ENCODE measurements at regions not wholly inside any gene's neighbourhood (a gene's known extent, or its start where the extent isn't known, plus 50 kb on each side); places are given as distances from the start of the nearest gene placed in this dataset.
"Not testable (repeated sequence)": the region's sequence is repeated elsewhere in the genome, so short reads cannot be mapped to it uniquely, and the experiment has no call there.

DNA sequence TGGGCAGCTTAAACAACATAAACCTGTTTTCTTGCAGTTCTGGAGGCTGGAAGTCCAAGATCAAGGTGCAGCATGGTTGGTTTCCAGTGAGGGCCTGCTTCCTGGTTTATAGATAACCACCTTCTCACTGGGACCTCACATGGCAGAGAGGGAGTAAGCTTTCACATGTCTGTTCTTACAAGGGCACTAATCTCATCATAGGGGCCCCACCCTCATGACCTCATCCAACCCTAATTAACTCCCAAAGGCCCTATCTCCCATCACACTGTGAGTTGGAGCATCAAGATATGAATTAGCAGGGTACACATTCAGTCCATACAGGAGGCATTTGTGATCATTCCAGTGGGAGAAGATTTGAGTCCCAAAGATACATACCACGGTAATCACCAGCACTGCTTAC is 50.5 kb upstream of the GRIN2A start:
- no peak for FAIRE-seq
- DNase-seq (ENCODE audit: low spot score), result no peak

- FAIRE-seq, result no peak
Observed at GRCh38 chr16:10239640-10240039, 57.4 kb upstream of the GRIN2A start.

DNA sequence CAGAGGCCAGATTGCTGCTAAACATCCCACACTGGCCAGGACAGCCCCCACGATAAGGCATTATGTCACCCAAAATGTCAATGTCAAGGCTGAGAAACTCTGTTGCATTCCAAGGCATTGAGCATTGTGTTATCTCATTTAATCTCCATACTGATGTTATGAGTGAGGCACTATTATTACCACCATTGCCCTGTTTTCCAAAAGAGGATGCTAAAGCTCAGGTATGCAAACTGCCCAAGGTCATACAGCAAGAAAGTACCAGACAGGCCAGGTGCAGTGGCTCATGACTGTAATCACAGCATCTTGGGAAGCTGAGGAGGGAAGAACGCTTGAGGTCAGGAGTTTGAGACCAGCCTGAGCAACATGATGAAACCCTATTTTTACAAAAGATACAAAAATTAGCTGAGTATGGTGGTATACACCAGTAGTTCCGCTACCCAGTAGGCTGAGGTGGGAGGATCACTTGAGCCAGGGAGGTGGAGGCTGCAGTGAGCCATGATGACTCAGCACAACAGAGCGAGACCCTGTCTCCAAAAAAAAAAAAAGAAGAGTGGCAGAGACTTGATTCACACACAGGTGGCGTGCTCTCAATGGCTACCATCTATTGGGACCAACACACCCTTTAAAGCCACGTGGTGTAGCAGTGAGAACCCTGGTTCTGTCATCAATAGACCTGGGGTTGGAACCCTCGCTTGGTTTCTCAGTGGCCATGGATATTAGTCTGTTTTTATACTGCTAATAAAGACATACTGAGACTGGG is 58.8 kb upstream of the GRIN2A start:
- DNase-seq (ENCODE audit: low spot score) (no peak), FAIRE-seq (no peak)

More at GRCh38 chr16:10239640-10240039, 57.4 kb upstream of the GRIN2A start:
- no peak for DNase-seq (ENCODE audit: low spot score)

DNA sequence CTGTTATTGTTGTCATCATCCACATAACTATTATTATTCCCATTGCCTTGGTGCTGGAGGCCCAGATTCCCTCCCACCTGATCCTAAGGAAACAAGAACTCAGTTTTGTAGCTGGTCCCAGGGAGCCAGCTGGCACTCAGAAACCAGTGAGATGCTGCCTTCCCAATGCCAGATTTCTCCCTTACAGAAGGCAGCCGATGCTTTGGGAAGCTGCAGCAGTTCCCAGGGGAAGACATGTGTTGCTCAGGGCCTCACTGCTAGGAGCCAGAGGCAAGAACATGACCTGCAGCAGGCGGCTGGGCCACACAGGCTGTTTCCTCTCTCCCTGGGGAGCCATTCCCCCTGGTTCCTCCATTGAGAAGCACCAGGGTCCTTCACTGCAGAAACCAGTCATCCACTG is 59.9 kb upstream of the GRIN2A start:
- DNase-seq (ENCODE audit: low spot score) (no peak), FAIRE-seq (no peak)

- FAIRE-seq (no peak), DNase-seq (ENCODE audit: low spot score) (no peak)
Observed at GRCh38 chr16:10242916-10243315, 60.7 kb upstream of the GRIN2A start.

DNA sequence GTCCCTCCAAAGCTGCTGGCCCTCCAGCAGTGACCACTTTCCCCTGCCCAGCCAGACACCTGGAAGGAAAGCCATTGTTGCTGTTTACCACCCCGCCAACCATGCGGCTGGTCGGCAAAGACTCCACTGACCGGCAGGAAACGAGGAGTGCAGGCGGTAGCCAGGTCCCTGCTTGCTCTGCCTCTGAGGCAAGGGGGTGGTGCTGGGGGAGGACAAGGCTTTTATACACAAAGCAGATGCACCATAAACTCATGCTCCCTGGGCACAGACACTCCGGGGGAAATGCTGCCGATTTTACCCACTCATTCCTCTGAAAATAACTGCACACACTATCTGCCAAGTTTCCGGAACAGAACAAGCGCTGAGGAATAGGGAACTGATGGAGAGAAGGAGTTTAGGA is 62.8 kb upstream of the GRIN2A start:
- no peak for FAIRE-seq
- DNase-seq (ENCODE audit: low spot score), result no peak

DNA sequence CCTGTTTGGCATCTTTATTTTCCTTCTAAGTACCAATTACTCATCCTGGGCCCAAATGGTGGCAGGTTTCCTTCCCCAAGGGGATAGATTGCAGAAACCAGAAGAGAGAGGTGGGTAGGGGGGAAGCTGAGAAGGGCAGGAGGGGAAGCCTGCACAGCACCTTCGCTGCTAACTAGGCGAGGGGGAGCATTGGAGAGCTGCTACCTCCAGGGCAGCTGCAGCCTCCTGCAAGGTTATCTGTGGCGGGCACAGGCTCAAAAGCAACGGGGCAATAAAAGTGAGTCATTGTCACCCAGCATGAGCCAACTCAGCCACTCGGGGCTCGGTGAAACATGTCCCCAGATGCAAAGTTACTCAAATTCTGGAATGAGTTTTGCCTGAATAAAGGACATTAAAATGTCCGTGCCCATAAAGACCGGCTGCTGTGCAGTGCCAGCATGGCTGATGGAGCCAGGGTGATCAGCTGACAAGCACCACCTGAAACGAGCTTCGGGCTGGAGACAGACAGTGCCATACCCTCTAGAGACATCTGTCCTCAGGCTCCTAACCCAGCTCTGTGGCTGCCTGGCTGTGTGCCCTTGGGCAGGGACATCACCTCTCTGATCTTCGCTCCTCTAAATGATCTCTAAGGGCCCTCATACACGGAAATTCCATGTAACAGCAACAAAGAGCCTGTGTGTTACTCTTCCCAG is 68.1 kb upstream of the GRIN2A start:
- DNase-seq (ENCODE audit: low spot score) (no peak), FAIRE-seq (no peak)

DNA sequence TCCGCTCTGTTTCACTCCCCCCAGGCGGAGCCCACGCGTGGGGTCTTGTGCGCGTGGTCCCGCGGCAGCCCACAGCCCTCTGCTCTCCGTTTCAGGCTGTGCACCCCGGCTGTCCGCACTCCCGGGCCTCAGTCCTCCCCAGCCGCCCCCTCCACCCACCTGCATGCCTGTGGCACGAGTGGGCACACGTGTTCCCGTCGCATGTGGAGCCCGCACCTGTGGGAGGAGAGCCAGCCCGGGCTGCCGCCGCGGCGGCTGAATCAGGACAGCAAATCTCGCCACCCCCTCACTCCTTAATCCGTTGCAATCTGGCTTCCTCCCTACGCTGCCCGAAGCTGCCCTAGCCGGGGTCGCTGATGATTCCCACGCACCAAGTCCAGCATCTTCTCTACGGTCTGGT is 69.9 kb upstream of the GRIN2A start:
- no peak for DNase-seq (ENCODE audit: low spot score)
- FAIRE-seq, result no peak

DNA sequence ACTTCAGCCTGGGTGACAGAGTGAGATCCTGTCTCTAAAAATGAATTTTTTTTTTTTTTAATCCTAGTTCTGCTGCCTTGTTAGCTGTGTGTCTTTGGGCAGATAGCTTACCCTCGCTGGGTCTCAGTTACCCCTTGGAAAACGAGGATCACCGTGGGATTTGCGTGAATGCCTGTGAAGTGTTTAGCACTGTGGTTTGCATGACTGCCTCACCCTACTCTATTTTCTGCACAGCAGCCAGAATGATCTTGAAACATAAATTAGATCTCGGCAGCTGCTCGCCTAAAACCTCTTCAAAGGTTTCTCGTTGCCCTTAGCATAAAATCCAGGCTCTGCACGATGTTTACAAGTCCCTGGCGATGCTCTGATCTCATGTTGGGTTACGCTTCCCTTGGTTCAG is 71.2 kb upstream of the GRIN2A start:
- DNase-seq (ENCODE audit: low spot score) (no peak), FAIRE-seq (no peak)

- DNase-seq (ENCODE audit: low spot score) (no peak), FAIRE-seq (no peak)
Observed at GRCh38 chr16:10255728-10256127, 73.5 kb upstream of the GRIN2A start.

- FAIRE-seq, result no peak
- DNase-seq (ENCODE audit: low spot score), result peak; percentile 81
Observed at GRCh38 chr16:10256784-10257641, 74.8 kb upstream of the GRIN2A start.

- DNase-seq (ENCODE audit: low spot score); FAIRE-seq: not testable (repeated sequence)
Observed at GRCh38 chr16:10257642-10258251, 75.5 kb upstream of the GRIN2A start.

GRCh38 chr16:10258930-10259603 is 76.8 kb upstream of the GRIN2A start:
- DNase-seq (ENCODE audit: low spot score); FAIRE-seq: not testable (repeated sequence)

- DNase-seq (ENCODE audit: low spot score) (no peak), FAIRE-seq (no peak)
Observed at GRCh38 chr16:10261077-10261476, 78.8 kb upstream of the GRIN2A start.

- DNase-seq (ENCODE audit: low spot score); FAIRE-seq: not testable (repeated sequence)
Observed at GRCh38 chr16:10261526-10261925, 79.3 kb upstream of the GRIN2A start.

GRCh38 chr16:10262377-10263132 is 80.3 kb upstream of the GRIN2A start:
- no peak for DNase-seq (ENCODE audit: low spot score)

GRCh38 chr16:10265770-10266615 is 83.8 kb upstream of the GRIN2A start:
- FAIRE-seq (no peak), DNase-seq (ENCODE audit: low spot score) (no peak)

More at GRCh38 chr16:10262377-10263132, 80.3 kb upstream of the GRIN2A start:
- no peak for FAIRE-seq

GRCh38 chr16:10266809-10267208 is 84.6 kb upstream of the GRIN2A start:
- no peak for FAIRE-seq
- DNase-seq (ENCODE audit: low spot score), result no peak

DNA sequence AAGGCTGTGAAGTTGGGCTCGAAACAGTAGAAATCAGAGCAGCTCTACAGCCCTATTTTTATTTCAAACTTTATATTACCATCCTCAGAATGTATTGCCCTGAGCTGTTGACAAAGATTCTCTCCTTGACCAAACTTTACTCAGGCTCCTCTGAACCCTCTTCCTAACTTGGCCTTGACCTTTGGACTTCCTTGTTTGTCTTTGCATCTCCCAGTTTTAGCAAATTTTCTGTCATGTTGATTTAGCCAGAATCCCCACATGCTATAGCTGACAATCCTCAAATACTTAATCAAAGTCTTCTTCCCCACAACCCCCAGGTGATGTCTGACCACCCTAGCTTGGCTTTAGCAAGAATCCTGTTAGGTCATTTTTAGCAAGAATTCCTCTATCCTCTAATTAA is 87.4 kb upstream of the GRIN2A start:
- DNase-seq (ENCODE audit: low spot score) (no peak), FAIRE-seq (no peak)

All from urothelium cell line (cell line).